PC-9 (cell line): ENCODE measurements at regions not wholly inside any gene's neighbourhood (a gene's known extent, or its start where the extent isn't known, plus 50 kb on each side); places are given as distances from the start of the nearest gene placed in this dataset.

ENCODE experiments used
- BruUV-seq: library from RNA; stranded (reverse); fragments of 400-500 nt; replicated peaks from 2 replicates; lab custom pipeline; 2021; lab: Mats Ljungman, UMichigan
- CTCF ChIA-PET: fragments of 300-600 bp; sonication (Branson Sonifier 250); formaldehyde crosslinking; loops from one replicate; lab custom pipeline; 2022; ENCODE audit warnings: antibody characterized with exemption; lab: Charles Lee
- POLR2A ChIA-PET: fragments of 300-600 bp; sonication (Branson Sonifier 250); formaldehyde crosslinking; loops from one replicate; lab custom pipeline; 2022; ENCODE audit warnings: antibody characterized with exemption; ENCODE audit not compliant: unreplicated experiment; lab: Charles Lee
- DNase-seq, 2 experiments: peaks; one replicate each; pipeline versions ENCODE4 v3.0.0 to v3.0.0-alpha.2; 2015 to 2022; ENCODE audit warnings: mixed read lengths in 1 of 2
- H2AFZ ChIP-seq: fragments of 200-600 bp; sonication (generic); 2 replicates; pipeline ENCODE4 v1.8.1; 2017; ENCODE audit warnings: antibody characterized with exemption
- H3F3A ChIP-seq: fragments of 200-600 bp; sonication (generic); 2 replicates; pipeline ENCODE4 v1.8.1; 2017; ENCODE audit warnings: antibody characterized with exemption, mild to moderate bottlenecking, low read depth; ENCODE audit not compliant: insufficient read depth
- H3K27ac ChIP-seq: fragments of 200-600 bp; sonication (generic); 2 replicates; pipeline ENCODE4 v1.6.1; 2016; ENCODE audit warnings: mixed run types
- H3K27me3 ChIP-seq: fragments of 200-600 bp; sonication (generic); 2 replicates; pipeline ENCODE4 v1.6.1; 2016; ENCODE audit warnings: low read depth, mixed run types; ENCODE audit not compliant: insufficient read depth
- H3K36me3 ChIP-seq: fragments of 200-600 bp; sonication (generic); 2 replicates; pipeline ENCODE4 v1.6.1; 2016; ENCODE audit warnings: low read depth, mixed run types
- H3K4me1 ChIP-seq: fragments of 200-600 bp; sonication (generic); replicated peaks from 2 replicates; pipeline ENCODE4 v1.6.1; 2016; ENCODE audit warnings: mixed run types; ENCODE audit not compliant: insufficient read depth
- H3K4me2 ChIP-seq: fragments of 200-600 bp; sonication (generic); 2 replicates; pipeline ENCODE4 v1.6.1; 2017; ENCODE audit warnings: mixed run types
- H3K4me3 ChIP-seq: fragments of 200-600 bp; sonication (generic); 2 replicates; pipeline ENCODE4 v1.6.1; 2016; ENCODE audit warnings: mixed run types
- H3K79me2 ChIP-seq: fragments of 200-600 bp; sonication (generic); 2 replicates; pipeline ENCODE4 v1.6.1; 2017; ENCODE audit warnings: low read depth, mixed run types
- H3K9me2 ChIP-seq: fragments of 200-600 bp; sonication (generic); 2 replicates; pipeline ENCODE4 v1.8.1; 2017; ENCODE audit warnings: mild to moderate bottlenecking; ENCODE audit not compliant: insufficient read depth
- H3K9me3 ChIP-seq: fragments of 200-600 bp; sonication (generic); 2 replicates; pipeline ENCODE4 v1.8.1; 2016; ENCODE audit warnings: low read depth; ENCODE audit not compliant: insufficient read depth
- H4K20me1 ChIP-seq: fragments of 200-600 bp; sonication (generic); 2 replicates; pipeline ENCODE4 v1.8.1; 2017; ENCODE audit not compliant: insufficient read depth
- EZH2 ChIP-seq: fragments of 200-600 bp; sonication (generic); IDR thresholded peaks from 2 replicates; pipeline ENCODE4 v1.8.0; 2017; ENCODE audit warnings: antibody characterized with exemption, low read depth
- intact Hi-C: fragments of 100-400 bp; cut with micrococcal nuclease; formaldehyde crosslinking; loops from one replicate; pipeline ENCODE4 v1.10.0; 2022; ENCODE audit not compliant: unreplicated experiment
- TF ChIP-seq, protein P1 (sequence below): fragments of 200-600 bp; sonication (generic); conservative IDR thresholded peaks from 2 replicates; pipeline ENCODE4 v1.6.1; 2017; ENCODE audit warnings: mixed run types, antibody characterized with exemption, mild to moderate bottlenecking, moderate library complexity

DNA sequence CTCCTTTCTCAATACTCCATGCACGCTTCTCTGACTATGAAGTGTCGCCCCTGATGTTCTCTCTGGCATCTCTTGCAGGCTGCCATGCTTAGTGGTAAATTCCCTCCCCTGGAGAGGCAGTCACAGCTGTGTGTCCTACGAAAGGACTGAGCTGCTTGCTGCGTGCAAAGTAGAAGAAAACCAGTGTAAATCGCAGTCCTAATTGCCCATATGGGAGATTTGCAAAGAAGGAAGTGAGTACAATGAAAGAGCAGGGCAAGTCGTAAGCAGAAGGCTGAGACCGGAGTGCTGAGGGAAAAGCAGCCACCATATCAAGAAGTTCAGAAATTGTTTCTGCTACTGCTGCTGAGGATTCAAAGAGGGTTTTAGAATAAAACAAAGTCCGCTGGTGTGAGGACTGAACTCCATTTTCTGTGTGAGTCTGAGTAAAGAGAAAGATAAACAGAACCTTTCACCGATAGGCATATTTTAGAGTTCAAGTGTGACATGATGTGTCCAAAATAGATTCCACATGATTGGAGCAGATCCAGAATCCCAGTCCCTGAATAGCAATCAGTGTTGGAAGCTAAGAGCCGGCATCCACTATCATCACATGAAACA is 507.8 kb upstream of the MPDZ start:
- Histone ChIP-seq H3K36me3 (no peaks in the 10 kb centered on the region), H4K20me1 (no peaks in the 10 kb centered on the region), H3K27ac (no peak overlapping the region), H3K9me3 (no peaks in the 10 kb centered on the region), H3F3A (no peaks in the 10 kb centered on the region), H2AFZ (no peak overlapping the region), H3K4me1 (no peaks in the 10 kb centered on the region), H3K79me2 (no peaks in the 10 kb centered on the region), H3K4me3 (no peak overlapping the region), H3K9me2 (no peaks in the 10 kb centered on the region), H3K4me2 (no peak overlapping the region), H3K27me3 (no peaks in the 10 kb centered on the region)
- ChIA-PET POLR2A (no interaction called here), CTCF (no interaction called here)
- no TSS peak for BruUV-seq
- no peak for TF ChIP-seq EZH2
- TF ChIP-seq, protein P1, sequence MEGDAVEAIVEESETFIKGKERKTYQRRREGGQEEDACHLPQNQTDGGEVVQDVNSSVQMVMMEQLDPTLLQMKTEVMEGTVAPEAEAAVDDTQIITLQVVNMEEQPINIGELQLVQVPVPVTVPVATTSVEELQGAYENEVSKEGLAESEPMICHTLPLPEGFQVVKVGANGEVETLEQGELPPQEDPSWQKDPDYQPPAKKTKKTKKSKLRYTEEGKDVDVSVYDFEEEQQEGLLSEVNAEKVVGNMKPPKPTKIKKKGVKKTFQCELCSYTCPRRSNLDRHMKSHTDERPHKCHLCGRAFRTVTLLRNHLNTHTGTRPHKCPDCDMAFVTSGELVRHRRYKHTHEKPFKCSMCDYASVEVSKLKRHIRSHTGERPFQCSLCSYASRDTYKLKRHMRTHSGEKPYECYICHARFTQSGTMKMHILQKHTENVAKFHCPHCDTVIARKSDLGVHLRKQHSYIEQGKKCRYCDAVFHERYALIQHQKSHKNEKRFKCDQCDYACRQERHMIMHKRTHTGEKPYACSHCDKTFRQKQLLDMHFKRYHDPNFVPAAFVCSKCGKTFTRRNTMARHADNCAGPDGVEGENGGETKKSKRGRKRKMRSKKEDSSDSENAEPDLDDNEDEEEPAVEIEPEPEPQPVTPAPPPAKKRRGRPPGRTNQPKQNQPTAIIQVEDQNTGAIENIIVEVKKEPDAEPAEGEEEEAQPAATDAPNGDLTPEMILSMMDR, result no peak
- no peak for DNase-seq
- intact Hi-C loops, result no loop called here

DNA sequence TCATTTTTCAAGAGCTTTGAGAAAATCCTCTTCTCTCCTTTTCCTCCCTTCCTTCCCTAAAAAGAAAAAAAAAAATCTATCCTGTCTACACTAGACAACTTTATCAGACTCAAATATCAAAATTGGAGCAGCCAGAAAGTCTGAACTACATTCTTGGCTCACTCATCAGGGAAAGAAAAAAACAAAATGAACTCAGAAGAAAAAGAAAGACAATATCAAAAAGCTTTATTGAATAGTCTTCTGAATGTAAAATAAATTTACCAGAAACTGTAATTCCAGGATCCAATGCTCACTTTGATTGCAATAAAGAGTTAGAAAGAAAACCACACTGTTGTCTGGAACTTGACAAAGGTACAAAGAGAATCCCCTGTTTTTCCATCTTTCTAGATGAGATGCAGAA is 507.2 kb upstream of the MPDZ start:
- Histone ChIP-seq H3K27ac (no peak overlapping the region), H3K79me2 (no peaks in the 10 kb centered on the region), H3F3A (no peaks in the 10 kb centered on the region), H2AFZ (no peak overlapping the region), H3K4me3 (no peak overlapping the region), H4K20me1 (no peaks in the 10 kb centered on the region), H3K4me1 (no peaks in the 10 kb centered on the region), H3K27me3 (no peaks in the 10 kb centered on the region), H3K4me2 (no peak overlapping the region), H3K36me3 (no peaks in the 10 kb centered on the region), H3K9me3 (no peaks in the 10 kb centered on the region), H3K9me2 (no peaks in the 10 kb centered on the region)
- DNase-seq, result no peak
- CTCF ChIA-PET, result no interaction called here
- BruUV-seq, result no TSS peak
- POLR2A ChIA-PET, result no interaction called here
- intact Hi-C loops, result no loop called here
- TF ChIP-seq, protein P1, result no peak
- no peak for TF ChIP-seq EZH2

DNA sequence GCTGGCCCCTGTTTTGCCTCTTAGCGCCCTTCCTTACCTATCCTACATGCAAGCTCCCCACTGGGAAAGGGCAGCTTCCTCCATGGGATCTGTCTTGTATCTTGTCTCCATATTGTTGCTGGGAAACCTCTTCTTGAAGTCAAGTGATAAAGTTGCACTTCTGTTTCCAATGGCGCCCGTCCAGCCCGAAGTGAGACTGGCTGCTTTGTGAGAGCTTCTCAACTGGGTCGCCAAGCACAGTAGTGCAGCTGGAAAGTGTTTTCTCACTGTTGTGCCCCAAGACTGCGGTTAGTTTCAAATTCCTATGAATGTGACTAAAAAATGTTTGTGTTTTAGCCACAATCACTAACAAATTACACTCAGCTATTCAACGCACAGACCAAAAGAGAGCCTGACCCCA is 506.6 kb upstream of the MPDZ start:
- H2AFZ ChIP-seq, result no peak overlapping the region
- H4K20me1 ChIP-seq, result no peaks in the 10 kb centered on the region
- H3K36me3 ChIP-seq, result no peaks in the 10 kb centered on the region
- no peaks in the 10 kb centered on the region for H3K79me2 ChIP-seq
- no peaks in the 10 kb centered on the region for H3F3A ChIP-seq
- CTCF ChIA-PET, result no interaction called here
- DNase-seq, result no peak
- no peaks in the 10 kb centered on the region for H3K27me3 ChIP-seq
- BruUV-seq, result no TSS peak
- POLR2A ChIA-PET, result no interaction called here
- no peaks in the 10 kb centered on the region for H3K4me1 ChIP-seq
- H3K9me3 ChIP-seq, result no peaks in the 10 kb centered on the region
- H3K4me3 ChIP-seq, result no peak overlapping the region
- H3K27ac ChIP-seq, result no peak overlapping the region
- no peaks in the 10 kb centered on the region for H3K9me2 ChIP-seq
- intact Hi-C loops, result no loop called here
- no peak overlapping the region for H3K4me2 ChIP-seq
- no peak for TF ChIP-seq EZH2
- TF ChIP-seq, protein P1, result no peak
